Endothelial cell of umbilical vein (primary cell): ENCODE measurements at regions not wholly inside any gene's neighbourhood (a gene's known extent, or its start where the extent isn't known, plus 50 kb on each side); places are given as distances from the start of the nearest gene placed in this dataset.

Experiments used
- BruUV-seq: library from RNA; stranded (reverse); fragments of 400-500 nt; replicated peaks from 2 replicates; lab custom pipeline; 2021; lab: Mats Ljungman, UMichigan
- CTCF ChIA-PET: fragments of 300-600, 350-600 bp; sonication (Branson Sonifier 250); formaldehyde crosslinking; loops from one replicate; lab custom pipeline; 2021; ENCODE audit warnings: antibody characterized with exemption, inconsistent platforms; lab: Charles Lee
- POLR2A ChIA-PET: fragments of 300-600, 350-600 bp; sonication (Branson Sonifier 250); formaldehyde crosslinking; loops from one replicate; lab custom pipeline; 2021; ENCODE audit warnings: antibody characterized with exemption, inconsistent platforms; lab: Charles Lee
- DNase-seq: peaks from one replicate; pipeline ENCODE4 v3.0.0-alpha.2; 2011; ENCODE audit warnings: low read depth, low spot score
- FAIRE-seq: peaks from 2 replicates; lab custom pipeline; 2011; peaks lifted over from hg19 to GRCh38; lab: Jason Lieb, UNC
- H2AFZ ChIP-seq: 2 replicates; pipeline ENCODE4 v1.6.0; 2012; ENCODE audit warnings: low read depth, low read length, control low read depth, inconsistent platforms
- H3K27ac ChIP-seq: 2 replicates; pipeline ENCODE4 v1.5.1; 2011; ENCODE audit warnings: low read depth, mild to moderate bottlenecking, control low read depth, low read length, moderate library complexity; ENCODE audit not compliant: insufficient read depth
- H3K27me3 ChIP-seq, 2 experiments: 2 replicates each; pipeline versions ENCODE4 v1.6.0 to v1.6.1; 2011; ENCODE audit warnings: low read length in 2 of 2, mixed read lengths in 1 of 2; ENCODE audit not compliant: control insufficient read depth in 2 of 2, insufficient read depth in 2 of 2
- H3K36me3 ChIP-seq, 2 experiments: 2 replicates in 1 of 2; 3 replicates in 1 of 2; pipeline ENCODE4 v1.5.1; 2011; ENCODE audit warnings: low read length in 2 of 2, mild to moderate bottlenecking in 1 of 2, moderate library complexity in 1 of 2; ENCODE audit not compliant: control insufficient read depth in 2 of 2, insufficient read depth in 2 of 2; ENCODE audit errors: extremely low read depth in 1 of 2
- H3K4me1 ChIP-seq: 3 replicates; pipeline ENCODE4 v1.5.1; 2011; ENCODE audit warnings: mild to moderate bottlenecking, low read length; ENCODE audit not compliant: control insufficient read depth, insufficient read depth; ENCODE audit errors: extremely low read depth
- H3K4me2 ChIP-seq: 2 replicates; pipeline ENCODE4 v1.6.1; 2011; ENCODE audit warnings: low read length, control low read depth, mixed read lengths; ENCODE audit not compliant: insufficient read depth
- H3K4me3 ChIP-seq, 3 experiments: fragments of 200-600 bp in 1 of 3; sonication (generic), shearing (Covaris generic) in 1 of 3; replicated peaks in 1 of 3; 2 replicates each; pipeline ENCODE4 v1.5.1; 2011 to 2016; ENCODE audit warnings: control low read depth in 3 of 3, low read length in 3 of 3, mild to moderate bottlenecking in 2 of 3, inconsistent platforms in 1 of 3, low read depth in 1 of 3, moderate library complexity in 1 of 3; ENCODE audit not compliant: insufficient read depth in 1 of 3
- H3K79me2 ChIP-seq: 2 replicates; pipeline ENCODE4 v1.6.0; 2012; ENCODE audit warnings: low read length, inconsistent platforms; ENCODE audit not compliant: control insufficient read depth, insufficient read depth
- H3K9ac ChIP-seq: replicated peaks from 2 replicates; pipeline ENCODE3; 2011; ENCODE audit warnings: low read length, control low read depth; ENCODE audit not compliant: insufficient read depth; ENCODE audit errors: extremely low read depth
- H3K9me1 ChIP-seq: replicated peaks from 3 replicates; pipeline ENCODE4 v1.6.0; 2011; ENCODE audit warnings: mild to moderate bottlenecking, low read length; ENCODE audit not compliant: control insufficient read depth, insufficient read depth; ENCODE audit errors: extremely low read depth
- H3K9me3 ChIP-seq: replicated peaks from 2 replicates; pipeline ENCODE4 v1.5.1; 2012; ENCODE audit warnings: low read length, inconsistent platforms; ENCODE audit not compliant: control insufficient read depth, insufficient read depth
- H4K20me1 ChIP-seq: replicated peaks from 2 replicates; pipeline ENCODE3; 2011; ENCODE audit warnings: mild to moderate bottlenecking, low read length; ENCODE audit not compliant: control insufficient read depth, insufficient read depth; ENCODE audit errors: extremely low read depth
- EZH2 ChIP-seq: IDR thresholded peaks from 2 replicates; pipeline ENCODE4 v1.6.1; 2012; ENCODE audit warnings: borderline replicate concordance, low read depth, mild to moderate bottlenecking, moderate library complexity, low read length, inconsistent platforms; ENCODE audit not compliant: severe bottlenecking
- FOS ChIP-seq: IDR thresholded peaks from 2 replicates; pipeline ENCODE4 v1.6.1; 2011; ENCODE audit warnings: mild to moderate bottlenecking, low read length, moderate library complexity, borderline replicate concordance; ENCODE audit not compliant: insufficient read depth
- GATA2 ChIP-seq: IDR thresholded peaks from 2 replicates; pipeline ENCODE4 v1.7.0; 2011; ENCODE audit warnings: low read depth, mild to moderate bottlenecking, moderate library complexity, mixed read lengths, low read length; ENCODE audit not compliant: insufficient read length, insufficient read depth
- JUN ChIP-seq: IDR thresholded peaks from 2 replicates; pipeline ENCODE4 v1.6.1; 2011; ENCODE audit warnings: borderline replicate concordance, low read depth; ENCODE audit not compliant: insufficient read length, insufficient read depth
- MYC ChIP-seq: IDR thresholded peaks from one replicate; pipeline ENCODE4 v1.6.1; 2011; ENCODE audit warnings: mild to moderate bottlenecking, low read depth, low read length
- POLR2A ChIP-seq: IDR thresholded peaks from 2 replicates; pipeline ENCODE4 v1.6.1; 2012; ENCODE audit warnings: low read depth, mild to moderate bottlenecking, control low read depth, low read length
- POLR2AphosphoS5 ChIP-seq: IDR thresholded peaks from 2 replicates; pipeline ENCODE4 v1.6.1; 2012; ENCODE audit warnings: low read depth, mild to moderate bottlenecking, control low read depth, low read length, moderate library complexity; ENCODE audit not compliant: insufficient read depth
- dilution Hi-C: fragments of 300-500 bp; cut with MboI; formaldehyde crosslinking; loops from one replicate; pipeline ENCODE4 v1.15.0; 2019; ENCODE audit warnings: low sequenced_read_pairs; ENCODE audit not compliant: extremely low pct_ligation_motif_present
- intact Hi-C: fragments of 100-400 bp; cut with micrococcal nuclease; formaldehyde crosslinking; loops from one replicate; pipeline ENCODE4 v1.10.0; 2022
- TF ChIP-seq, protein P1 (sequence below): IDR thresholded peaks from 2 replicates; pipeline ENCODE4 v1.6.1; 2011; ENCODE audit not compliant: insufficient read depth, insufficient read length
- TF ChIP-seq, protein P2 (sequence below), 2 donors: IDR thresholded peaks; 1 replicate in 1 of 2; 2 replicates in 1 of 2; pipeline ENCODE4 v1.5.1; 2011; ENCODE audit warnings: low read length in 2 of 2, mild to moderate bottlenecking in 2 of 2, moderate library complexity in 2 of 2, control low read depth in 1 of 2, inconsistent platforms in 1 of 2, low read depth in 1 of 2; ENCODE audit not compliant: insufficient read depth in 1 of 2; ENCODE audit errors: extremely low read depth in 1 of 2

DNA sequence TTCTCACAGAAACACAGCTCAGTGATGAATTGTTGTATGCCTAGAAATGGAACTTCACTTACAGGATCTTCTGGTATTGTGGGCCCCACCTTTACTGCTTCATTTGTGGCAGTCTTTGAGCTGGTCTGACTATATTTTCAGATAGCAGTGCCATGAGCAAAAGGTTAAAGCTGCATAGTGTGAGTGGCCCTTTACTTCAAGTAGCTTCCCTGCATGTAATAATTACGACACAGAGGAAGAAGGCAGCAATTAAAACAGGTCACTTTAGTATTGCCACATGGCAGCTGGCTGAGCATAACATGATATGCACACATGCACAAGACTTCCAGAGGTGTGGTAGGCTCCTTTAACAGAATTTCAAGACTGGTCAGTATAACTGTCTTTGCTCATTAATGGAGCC is 426.3 kb upstream of the ZEB2 start:
- dilution Hi-C loops (no loop called here), intact Hi-C loops (loop anchor here (10.0 kb wide), 1 partner anchor 1369 kb away; no protein-coding TSS in a partner anchor)
- Histone ChIP-seq H3K79me2 (no peaks in the 10 kb centered on the region), H2AFZ (no peak overlapping the region), H3K36me3 (no peaks in the 10 kb centered on the region), H3K27ac (no peak overlapping the region), H3K9me1 (no peaks in the 10 kb centered on the region), H3K4me1 (peaks cover 40% of the 10 kb centered on the region), H3K27me3 (no peaks in the 10 kb centered on the region), H3K9ac (no peak overlapping the region), H3K4me3 (no peak overlapping the region), H4K20me1 (no peaks in the 10 kb centered on the region), H3K4me2 (no peak overlapping the region), H3K9me3 (no peaks in the 10 kb centered on the region)
- CTCF ChIA-PET = interaction anchor here (1.1 kb wide), 1 partner anchor 9 kb away, joined by 4 read pairs; no protein-coding TSS in a partner anchor
- POLR2A ChIA-PET = no interaction called here
- TF ChIP-seq POLR2A (no peak), POLR2AphosphoS5 (no peak), EZH2 (no peak), MYC (no peak), FOS (no peak), GATA2 (no peak), JUN (no peak)
- TF ChIP-seq, protein P1, sequence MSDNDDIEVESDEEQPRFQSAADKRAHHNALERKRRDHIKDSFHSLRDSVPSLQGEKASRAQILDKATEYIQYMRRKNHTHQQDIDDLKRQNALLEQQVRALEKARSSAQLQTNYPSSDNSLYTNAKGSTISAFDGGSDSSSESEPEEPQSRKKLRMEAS = no peak
- TF ChIP-seq, protein P2, sequence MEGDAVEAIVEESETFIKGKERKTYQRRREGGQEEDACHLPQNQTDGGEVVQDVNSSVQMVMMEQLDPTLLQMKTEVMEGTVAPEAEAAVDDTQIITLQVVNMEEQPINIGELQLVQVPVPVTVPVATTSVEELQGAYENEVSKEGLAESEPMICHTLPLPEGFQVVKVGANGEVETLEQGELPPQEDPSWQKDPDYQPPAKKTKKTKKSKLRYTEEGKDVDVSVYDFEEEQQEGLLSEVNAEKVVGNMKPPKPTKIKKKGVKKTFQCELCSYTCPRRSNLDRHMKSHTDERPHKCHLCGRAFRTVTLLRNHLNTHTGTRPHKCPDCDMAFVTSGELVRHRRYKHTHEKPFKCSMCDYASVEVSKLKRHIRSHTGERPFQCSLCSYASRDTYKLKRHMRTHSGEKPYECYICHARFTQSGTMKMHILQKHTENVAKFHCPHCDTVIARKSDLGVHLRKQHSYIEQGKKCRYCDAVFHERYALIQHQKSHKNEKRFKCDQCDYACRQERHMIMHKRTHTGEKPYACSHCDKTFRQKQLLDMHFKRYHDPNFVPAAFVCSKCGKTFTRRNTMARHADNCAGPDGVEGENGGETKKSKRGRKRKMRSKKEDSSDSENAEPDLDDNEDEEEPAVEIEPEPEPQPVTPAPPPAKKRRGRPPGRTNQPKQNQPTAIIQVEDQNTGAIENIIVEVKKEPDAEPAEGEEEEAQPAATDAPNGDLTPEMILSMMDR (IDR thresholded peaks at IDR 0.05; ENCODE audit: extremely low read depth in 1 of 2, insufficient read depth in 1 of 2, low read depth in 1 of 2, low read length in 2 of 2) = no peak
- FAIRE-seq = no peak
- DNase-seq = no peak
- BruUV-seq = no TSS peak
